Anterior cingulate cortex (tissue), 58 donors: ENCODE measurements at regions not wholly inside any gene's neighbourhood (a gene's known extent, or its start where the extent isn't known, plus 50 kb on each side); places are given as distances from the start of the nearest gene placed in this dataset.
A peak's percentile ranks its signal among the peaks of the same experiment; 100 is the strongest.
"Not testable (repeated sequence)": the region's sequence is repeated elsewhere in the genome, so short reads cannot be mapped to it uniquely, and the experiment has no call there.

Experiments
- DNase-seq, 58 donors: peaks; one replicate each; lab custom pipeline; 2025; lab: John Stamatoyannopoulos, UW

DNA sequence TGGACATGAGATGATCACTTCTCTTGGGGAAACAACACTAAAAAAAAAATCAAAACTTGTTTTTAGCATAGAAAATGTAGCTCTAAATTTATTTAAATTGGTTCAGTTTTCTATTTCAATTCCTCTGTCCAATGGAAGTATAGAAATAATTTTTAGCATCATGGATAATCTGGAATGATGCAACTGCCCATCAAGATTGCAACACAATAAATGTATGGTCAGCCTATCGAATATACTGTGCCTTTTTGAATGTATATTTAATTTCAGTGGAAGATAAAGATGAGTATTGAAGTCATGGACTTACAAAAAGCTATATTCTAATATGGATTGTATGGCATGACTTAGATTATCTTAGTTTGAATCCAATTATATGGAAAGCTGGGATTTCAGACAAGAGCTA is 906.7 kb downstream of the IGSF11 start:
- no peak for DNase-seq

DNA sequence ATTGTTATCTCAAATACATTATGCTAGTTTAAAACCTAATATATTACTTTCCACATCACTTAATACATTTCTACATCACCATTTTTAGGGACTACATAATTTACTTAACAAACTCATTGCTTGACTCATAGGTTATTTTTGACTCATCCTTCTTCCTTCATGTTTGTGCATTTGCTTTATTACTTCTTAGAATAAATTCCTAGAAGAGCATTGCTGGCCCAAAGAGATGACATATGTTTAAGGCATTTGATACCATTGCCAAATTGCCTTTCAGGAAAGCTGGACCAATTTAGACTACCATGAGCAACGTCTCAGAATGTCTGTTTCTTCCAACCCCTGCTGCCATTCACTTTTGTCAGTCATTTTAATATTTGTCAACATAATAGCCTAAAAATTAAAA is 905.8 kb downstream of the IGSF11 start:
- no peak for DNase-seq

DNA sequence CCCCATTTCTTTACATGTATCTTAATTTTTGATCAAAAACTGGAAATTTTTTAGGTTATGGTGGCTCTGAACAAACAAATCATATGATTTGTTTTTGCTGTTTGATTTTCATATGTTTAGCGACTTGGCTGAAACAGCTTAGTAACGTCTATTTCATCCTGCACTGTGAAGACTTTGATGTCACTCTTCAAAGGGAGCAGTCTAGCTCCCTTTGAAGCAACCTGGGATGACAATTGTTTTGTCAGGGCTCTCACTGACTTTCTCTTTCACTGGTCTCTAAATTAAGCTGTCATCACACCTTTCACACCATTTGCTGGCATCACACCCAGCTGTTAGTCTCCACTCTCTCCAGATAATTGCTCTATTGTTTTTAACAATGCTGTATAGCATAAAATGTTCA is 896.9 kb downstream of the IGSF11 start:
- no peak for DNase-seq

DNA sequence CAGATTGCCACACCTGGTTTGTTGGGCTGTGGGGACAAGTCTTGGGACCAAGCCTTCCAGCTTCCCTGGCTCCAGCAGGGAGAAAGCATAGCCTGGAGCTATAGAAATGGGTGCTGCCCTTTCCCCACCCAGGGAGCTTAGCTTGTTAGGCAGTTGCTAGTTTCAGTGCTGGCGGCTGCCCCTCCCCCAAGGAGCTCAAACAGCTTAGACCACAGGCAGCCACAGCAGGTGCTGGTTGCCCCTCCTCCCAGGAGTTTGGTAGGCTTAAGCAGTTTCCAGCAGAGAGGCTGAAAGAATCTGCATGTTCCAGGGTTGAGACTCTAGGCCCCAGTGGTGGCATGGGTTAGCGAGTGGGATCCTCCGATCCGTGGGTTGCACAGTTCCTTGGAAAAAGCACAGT is 889.7 kb downstream of the IGSF11 start:
- DNase-seq: no peak

DNA sequence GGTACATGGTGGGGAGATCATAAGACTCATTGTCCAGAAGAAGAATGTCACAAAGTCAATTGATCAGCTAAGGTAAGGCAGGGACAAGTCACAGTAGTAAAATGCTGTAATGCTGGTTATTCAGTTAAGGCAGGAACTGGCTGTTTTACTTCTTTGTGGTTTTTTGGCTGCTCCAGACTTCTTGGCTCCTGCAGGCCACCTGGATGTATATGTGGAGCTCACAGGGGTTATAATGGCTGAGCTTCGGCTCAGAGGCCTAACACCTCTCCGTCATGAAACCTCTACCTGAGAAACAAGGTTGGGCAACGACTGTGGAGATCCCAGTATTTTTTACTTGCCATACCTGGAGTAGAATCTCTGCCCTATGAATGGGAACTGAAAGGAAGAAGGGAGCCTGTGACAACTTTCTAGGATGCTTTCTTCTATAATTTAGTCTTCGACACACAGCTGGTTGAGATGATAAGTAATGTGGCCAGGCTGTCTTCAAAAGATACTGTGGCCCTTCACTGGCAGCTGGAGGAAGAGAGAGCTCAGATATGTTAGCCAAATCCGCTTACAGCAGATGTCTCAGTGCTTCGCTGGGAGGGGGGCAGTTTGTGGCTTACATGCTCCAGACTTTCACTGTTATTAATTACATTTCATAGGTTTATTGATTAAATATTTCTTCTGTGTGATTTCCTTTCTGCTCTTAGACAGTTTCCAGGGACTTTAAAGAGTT is 887.8 kb downstream of the IGSF11 start:
- DNase-seq: no peak

DNA sequence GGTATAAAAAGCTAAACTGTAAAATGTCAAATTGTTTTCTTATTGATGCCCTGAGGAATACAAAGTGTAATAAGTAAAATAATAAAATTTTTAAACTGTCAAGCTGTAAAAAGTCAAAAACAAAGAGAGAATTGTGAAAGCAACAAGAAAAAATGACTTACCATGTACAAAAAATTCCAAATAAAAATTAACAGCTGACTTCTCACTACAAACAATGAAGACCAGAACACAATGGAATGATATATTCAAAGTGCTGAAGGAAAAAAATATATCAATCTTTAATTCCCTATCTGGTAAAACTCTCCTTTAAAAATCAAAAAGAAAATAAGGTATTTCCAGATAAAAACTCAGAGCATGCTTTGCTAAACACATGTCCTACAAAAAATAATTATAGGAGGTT is 883.5 kb downstream of the IGSF11 start:
- no peak for DNase-seq

DNA sequence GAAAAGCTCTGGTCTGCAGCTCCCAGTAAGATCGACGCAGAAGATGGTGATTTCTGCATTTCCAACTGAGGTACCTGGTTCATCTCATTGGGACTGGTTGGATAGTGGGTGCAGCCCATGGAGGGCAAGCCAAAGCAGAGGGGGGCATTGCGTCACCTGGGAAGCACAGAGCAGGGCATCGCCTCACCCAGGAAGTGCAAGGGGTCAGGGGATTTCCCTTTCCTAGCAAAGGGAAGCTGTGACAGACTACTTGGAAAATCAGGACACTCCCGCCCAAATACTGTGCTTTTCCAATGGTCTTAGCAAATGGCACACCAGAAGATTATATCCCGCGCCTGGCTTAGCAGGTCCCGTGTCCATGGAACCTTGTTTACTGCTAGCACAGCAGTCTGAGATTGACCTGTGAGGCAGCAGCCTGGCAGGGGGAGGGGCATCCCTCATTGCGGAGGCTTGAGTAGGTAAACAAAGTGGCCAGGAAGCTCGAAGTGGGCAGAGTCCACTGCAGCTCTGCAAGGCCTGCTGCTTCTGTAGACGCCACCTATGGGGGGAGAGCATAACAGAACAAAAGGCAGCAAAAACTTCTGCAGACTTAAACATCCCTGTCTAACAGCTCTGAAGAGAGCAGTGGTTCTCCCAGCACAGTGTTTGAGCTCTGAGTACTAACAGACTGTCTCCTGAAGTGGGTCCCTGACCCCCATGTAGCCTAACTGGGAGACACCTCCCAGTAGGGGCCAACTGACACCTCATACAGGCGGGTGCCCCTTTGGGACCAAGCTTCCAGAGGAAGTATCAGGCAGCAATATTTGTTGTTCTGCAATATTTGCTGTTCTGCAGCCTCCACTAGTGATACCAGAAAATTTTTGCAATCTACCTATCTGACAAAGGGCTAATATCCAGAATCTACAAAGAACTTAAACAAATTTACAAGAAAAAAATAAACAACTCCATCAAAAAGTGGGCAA is 871.7 kb downstream of the IGSF11 start:
- DNase-seq: not testable (repeated sequence)

DNA sequence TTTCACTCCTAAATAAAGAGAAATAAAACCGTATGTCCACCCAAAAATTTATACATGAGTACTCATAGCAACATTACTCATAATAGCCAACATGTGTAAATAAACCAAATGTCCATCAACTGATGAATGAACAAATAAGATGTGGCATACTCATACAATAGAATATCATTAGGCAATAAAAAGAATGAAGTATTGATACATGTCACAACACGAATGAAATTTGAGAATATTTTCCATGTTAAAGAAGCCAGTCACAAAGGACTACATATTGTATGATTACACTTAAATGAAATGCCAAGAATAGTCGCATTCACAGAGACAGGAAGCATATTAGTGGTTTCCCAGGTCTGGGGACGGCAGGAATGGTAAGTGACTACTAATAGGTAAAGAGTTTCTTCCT is 869.2 kb downstream of the IGSF11 start:
- no peak for DNase-seq

DNA sequence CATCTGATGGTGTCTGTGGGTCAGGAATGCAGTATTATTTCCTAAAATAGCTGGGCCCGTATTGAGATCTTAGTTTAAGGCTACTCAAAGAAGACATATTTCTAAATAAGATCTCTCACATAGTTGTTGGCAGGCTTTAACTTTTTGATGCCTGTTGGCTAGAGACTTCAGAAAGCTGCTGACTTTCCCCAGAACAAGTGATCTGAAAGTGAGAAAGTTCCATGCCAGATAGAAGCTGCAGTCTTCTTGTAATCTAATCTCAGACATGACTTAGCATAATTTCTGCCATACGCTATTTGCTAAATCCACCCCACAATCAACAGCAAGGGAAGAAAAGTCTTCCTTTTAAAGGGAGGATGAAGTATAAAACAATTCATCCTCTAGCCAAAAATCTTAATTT is 867.1 kb downstream of the IGSF11 start:
- DNase-seq: peak in 1 of 58 donors; percentile 11

DNA sequence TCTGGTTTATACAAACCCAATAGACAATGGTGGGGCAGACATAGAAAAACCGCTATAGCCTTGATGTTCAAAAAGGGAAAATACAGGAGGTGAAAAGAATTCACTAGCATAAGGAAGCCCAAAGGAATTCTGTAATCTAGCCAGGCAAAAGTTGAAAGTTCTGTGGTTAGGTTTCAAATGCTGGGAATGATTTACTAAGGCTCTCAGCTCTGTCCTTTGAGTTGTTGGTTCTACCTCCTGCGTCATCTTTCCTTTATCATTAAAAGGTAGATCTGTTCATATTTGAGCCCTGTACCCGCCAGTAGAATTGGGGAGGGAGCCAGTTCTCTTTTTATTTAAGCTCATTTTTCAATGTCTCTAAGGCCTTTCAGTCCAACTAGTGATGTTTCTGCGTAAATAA is 866.5 kb downstream of the IGSF11 start:
- no peak for DNase-seq

DNA sequence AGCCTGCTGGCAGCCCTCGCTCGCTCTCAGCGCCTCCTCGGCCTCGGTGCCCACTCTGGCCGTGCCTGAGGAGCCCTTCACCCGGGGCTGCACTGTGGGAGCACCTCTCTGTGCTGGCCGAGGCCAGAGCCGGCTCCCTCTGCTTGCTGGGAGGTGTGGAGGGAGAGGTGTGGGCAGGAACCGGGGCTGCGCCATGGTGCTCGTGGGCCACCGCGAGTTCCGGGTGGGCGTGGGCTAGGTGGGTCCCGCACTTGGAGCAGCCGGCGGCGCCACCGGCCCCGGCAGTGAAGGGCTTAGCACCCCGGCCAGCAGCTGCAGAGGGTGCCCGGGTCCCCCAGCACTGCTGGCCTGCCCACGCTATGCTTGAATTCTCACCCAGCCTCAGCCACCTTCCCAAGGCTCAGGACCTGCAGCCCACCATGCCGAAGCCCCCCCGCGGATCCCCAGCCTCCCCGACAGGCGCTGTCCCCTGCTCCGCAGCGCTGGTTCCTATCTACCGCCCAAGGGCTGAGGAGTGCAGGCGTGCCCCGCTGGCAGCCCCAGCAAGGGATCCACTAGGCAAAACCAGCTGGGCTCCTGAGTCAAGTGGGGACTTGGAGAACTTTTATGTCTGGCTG is 863.3 kb downstream of the IGSF11 start:
- DNase-seq: no peak

DNA sequence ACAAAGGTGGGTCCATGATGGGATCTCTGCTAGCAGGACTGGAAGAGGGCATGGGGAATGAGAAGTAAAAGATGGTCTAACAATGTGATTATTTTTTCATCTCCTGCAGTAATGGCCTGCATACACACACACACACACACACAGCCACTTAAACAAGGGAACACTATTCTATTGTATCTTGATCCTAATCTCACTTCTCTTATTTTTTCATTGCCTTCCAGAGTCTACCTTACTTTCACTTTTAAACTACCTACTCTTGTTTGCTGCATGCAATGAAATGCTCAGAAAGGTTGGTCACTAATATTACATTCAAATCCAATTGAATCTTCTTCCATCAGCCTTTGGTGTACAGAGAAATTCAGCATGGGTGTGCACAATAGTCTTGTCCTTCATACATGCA is 853.8 kb downstream of the IGSF11 start:
- DNase-seq: no peak

DNA sequence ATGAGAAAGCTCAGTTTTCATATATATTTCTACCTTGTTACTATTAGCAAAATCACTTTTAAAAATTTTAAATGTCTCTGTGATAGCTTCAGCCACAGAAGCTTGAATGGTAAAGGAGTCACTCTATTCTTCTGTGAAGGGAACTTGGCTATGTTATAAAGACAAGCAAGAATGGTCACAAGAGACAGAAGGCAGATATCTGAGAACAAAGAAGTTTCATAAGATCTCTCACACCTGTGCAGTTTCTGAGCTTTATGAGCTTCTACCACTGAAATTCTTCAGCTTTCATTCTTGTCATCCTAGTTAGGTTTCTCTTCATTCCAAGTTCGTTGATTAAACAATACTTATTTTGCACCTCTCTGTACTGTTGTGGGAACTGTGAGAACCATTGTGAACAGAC is 853.4 kb downstream of the IGSF11 start:
- no peak for DNase-seq

DNA sequence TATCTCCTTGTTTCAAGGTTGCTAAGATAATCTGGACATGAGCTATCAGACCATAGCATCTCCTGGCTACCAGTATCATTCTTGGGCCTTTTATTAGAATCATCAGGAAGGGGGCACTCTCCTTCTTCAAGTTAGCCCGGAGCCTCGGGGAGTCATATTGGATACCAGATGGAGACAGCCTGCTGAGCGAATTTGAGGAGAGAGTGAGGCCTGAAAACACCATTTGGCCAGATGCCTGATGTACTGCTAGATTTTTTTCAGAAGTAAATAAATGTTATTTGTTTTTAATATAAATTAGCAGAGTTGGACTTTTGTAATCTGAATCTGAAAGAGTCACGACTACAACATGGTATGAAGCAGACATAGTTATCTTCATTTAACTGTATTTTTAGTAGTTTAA is 848.6 kb downstream of the IGSF11 start:
- no peak for DNase-seq

DNA sequence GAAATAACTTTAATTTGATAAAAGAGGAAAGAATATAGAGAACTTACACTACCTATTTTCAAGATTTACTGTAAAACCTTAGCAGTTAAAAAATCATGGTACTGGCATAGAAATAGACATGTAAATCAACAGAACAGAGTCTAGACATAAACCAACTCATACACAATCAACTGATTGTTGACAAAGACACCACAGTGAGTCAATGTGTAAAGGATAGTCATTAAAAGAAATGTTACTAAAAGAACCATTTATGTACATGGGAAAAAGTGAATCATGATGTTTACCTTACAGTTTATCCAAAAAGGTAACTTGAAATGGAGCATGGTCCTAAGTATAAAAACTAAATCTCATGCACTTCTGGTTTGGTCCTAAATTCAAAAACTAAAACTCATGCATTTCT is 847.4 kb downstream of the IGSF11 start:
- DNase-seq: no peak

DNA sequence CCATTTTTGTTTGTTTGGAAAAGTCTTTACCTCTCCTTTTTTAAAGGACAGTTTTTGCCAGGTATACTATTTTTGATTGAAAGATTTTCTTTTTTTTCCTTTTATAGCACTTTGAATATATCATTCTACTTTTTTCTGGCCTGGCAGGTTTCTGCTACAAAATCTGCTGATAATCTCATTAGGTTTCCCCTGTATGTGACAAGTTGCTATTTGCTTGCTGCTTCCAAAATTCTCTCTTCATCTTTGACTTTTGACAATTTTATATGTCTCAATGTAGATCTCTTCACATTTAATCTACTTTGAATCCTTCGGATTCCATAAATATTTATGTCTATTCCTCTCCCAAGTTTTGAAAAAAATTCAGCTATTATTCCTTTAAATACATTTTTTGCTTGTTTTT is 838.5 kb downstream of the IGSF11 start:
- DNase-seq: no peak

DNA sequence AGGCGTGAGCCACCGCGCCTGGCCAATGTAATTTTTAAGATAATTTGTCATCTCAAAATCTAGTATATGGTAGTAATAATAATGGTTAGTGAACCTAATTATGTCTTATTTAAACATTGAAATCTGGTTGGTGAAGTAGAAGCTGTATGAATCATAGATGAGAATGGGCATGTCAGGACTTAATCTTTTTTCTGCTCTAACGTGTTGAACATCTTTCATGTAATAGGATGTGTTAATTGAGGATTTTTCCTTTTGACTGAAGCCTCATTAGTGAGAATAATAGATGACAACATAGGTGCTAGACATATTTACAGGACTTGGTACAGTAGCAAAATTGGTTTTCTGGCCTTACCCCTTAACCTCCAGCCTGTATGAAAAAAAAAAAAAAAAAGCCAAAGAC is 835.6 kb downstream of the IGSF11 start:
- DNase-seq: no peak

DNA sequence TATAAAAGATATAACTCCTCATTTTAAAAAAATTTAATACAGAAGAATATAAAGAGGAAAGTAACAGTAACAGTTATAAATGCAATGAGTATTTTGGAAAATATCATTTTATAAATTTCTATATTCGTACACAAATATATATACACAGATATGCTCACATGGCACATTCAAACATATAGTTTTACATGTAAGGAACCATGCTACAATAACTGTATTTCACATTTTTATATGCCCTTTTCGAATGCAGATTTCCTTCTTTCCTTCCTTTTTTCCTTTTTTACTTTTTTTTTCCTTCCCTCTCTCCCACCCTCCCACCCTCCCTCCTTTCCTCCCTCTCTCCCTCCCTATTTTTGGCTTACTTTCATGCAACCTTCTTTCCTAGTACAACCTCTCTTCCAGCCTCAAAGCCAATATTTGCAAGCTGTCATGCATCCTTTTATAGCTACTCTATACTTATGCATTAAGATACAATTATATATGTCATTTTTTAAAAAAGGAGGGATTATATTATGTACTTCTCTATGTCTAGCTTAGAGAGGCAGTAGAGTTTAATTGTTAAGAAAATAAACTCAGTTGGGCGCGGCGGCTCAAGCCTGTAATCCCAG is 830.5 kb downstream of the IGSF11 start:
- no peak for DNase-seq

DNA sequence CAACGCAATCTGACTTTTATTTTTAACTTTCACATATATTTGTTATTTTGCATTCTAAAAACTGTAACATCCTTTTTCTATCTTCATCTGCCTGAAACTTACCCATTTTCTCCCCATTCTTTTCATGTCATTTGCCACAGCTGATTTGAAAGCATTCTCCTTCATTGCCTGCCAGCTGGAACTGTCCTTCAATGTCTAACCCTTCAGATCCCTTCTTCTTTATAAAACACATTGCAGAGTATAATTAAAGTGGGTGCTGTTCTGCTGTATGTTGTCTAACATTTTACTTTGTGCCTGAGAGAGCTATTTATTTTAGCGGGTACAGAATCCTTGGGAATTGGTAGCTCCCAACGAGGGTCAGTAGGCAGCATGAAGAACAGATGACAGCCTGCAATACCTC is 827.4 kb downstream of the IGSF11 start:
- DNase-seq: peak in 2 of 58 donors; percentile 1 to 11

DNA sequence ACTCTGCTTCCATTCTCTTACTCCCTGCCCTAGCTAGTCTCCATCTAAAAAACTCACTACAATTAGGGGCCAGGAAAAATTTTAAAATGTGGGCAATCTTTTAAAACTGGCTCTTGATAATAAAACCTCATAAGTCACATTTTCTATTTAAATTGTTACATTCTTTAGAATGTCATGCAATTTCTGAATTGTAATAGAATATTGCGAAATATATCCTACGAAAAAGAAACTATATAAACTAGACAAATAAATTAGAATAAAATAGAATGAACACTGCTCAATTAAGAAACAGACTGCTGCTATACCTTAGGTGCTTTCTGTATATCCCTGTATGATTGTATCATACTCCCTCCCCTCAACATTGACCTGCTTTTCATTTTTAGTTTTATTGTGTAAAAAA is 826.0 kb downstream of the IGSF11 start:
- DNase-seq: no peak

DNA sequence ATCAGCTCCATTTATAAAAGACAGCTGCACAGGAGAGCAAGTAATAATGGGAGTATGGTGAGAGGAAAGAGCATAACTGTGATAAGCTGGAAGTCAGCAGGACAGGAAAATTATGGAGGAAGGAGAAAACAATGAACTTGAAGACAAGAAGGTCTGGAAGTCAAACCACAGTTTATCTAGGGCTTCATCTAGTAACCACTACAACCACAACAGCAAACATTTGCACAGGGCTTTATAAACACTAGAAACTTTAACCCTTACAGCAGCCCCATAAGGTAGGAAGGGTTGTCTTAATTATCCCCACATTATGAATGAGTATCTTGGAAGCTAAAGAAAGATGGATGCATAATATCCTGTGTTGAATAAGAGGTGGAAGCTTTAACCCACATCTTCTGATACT is 820.8 kb downstream of the IGSF11 start:
- DNase-seq: no peak
